HCT116 (cell line): ENCODE measurements at regions not wholly inside any gene's neighbourhood (a gene's known extent, or its start where the extent isn't known, plus 50 kb on each side); places are given as distances from the start of the nearest gene placed in this dataset.
A peak's percentile ranks its signal among the peaks of the same experiment; 100 is the strongest.

Experiments
- ATAC-seq: fragments of 200-7000 bp; cut with Tn5 transposase; 2 replicates; pipeline ENCODE4 v1.9.1; 2020; ENCODE audit warnings: mild to moderate bottlenecking, moderate library complexity
- BruUV-seq: library from RNA; stranded (reverse); fragments of 400-500 nt; replicated peaks from 2 replicates; lab custom pipeline; 2021; lab: Mats Ljungman, UMichigan
- CTCF ChIA-PET: fragments of 300-600 bp; sonication (Branson Sonifier 250); formaldehyde crosslinking; loops from one replicate; lab custom pipeline; 2021; ENCODE audit warnings: antibody characterized with exemption; lab: Charles Lee
- POLR2A ChIA-PET: fragments of 300-600, 350-600 bp; sonication (Branson Sonifier 250); formaldehyde crosslinking; loops from one replicate; lab custom pipeline; 2021; ENCODE audit warnings: antibody characterized with exemption; lab: Charles Lee
- RAD21 ChIA-PET, 2 experiments: fragments of 300-600 bp; sonication (Branson Sonifier 250); formaldehyde crosslinking; loops; one replicate each; lab custom pipeline; 2023; ENCODE audit warnings: low total read pairs in 2 of 2; ENCODE audit not compliant: uncharacterized antibody in 2 of 2, unreplicated experiment in 2 of 2, low non-redundant PET in 1 of 2; lab: Charles Lee
- DNase-seq: peaks from one replicate; pipeline ENCODE4 v3.0.0-alpha.2; 2010; ENCODE audit warnings: low read depth, low spot score
- H2AFZ ChIP-seq: fragments of 200-600 bp; shearing (Covaris generic), sonication (generic); 2 replicates; pipeline ENCODE4 v1.6.1; 2017; ENCODE audit warnings: low read depth, mixed run types, mixed read lengths, antibody characterized with exemption, low read length; ENCODE audit not compliant: poor library complexity, severe bottlenecking
- H3K27ac ChIP-seq: 2 replicates; pipeline ENCODE4 v1.5.1; 2012; ENCODE audit warnings: low read depth, low read length
- H3K27me3 ChIP-seq: fragments of 200-600 bp; sonication (generic); 2 replicates; pipeline ENCODE4 v1.6.1; 2016; ENCODE audit warnings: mixed run types, low read length, mixed read lengths; ENCODE audit not compliant: insufficient read depth
- H3K36me3 ChIP-seq, 2 experiments: fragments of 200-500 bp in 1 of 2; fragments of 200-600 bp in 1 of 2; sonication (Bioruptor generic) in 1 of 2; sonication (generic) in 1 of 2; 2 replicates each; pipeline versions ENCODE4 v1.5.1 to v1.6.1; 2014 to 2016; ENCODE audit warnings: low read length in 2 of 2, inconsistent platforms in 1 of 2, mixed read lengths in 1 of 2, mixed run types in 1 of 2; ENCODE audit not compliant: insufficient read depth in 2 of 2, control insufficient read depth in 1 of 2
- H3K4me1 ChIP-seq, 2 experiments: fragments of 200-600 bp in 1 of 2; sonication (generic) in 1 of 2; 2 replicates each; pipeline versions ENCODE4 v1.5.1 to v1.6.1; 2012 to 2017; ENCODE audit warnings: low read length in 2 of 2, inconsistent platforms in 1 of 2, mild to moderate bottlenecking in 1 of 2, mixed read lengths in 1 of 2, mixed run types in 1 of 2, moderate library complexity in 1 of 2; ENCODE audit not compliant: insufficient read depth in 2 of 2, control insufficient read depth in 1 of 2
- H3K4me2 ChIP-seq: fragments of 200-600 bp; sonication (generic); 2 replicates; pipeline ENCODE4 v1.6.1; 2017; ENCODE audit warnings: mixed run types, low read length, mixed read lengths
- H3K4me3 ChIP-seq, 2 experiments: fragments of 200-600 bp in 1 of 2; sonication (generic) in 1 of 2; replicated peaks in 1 of 2; 2 replicates each; pipeline ENCODE4 v1.5.1; 2011 to 2016; ENCODE audit warnings: low read length in 2 of 2, control low read depth in 1 of 2, low read depth in 1 of 2, mild to moderate bottlenecking in 1 of 2, mixed read lengths in 1 of 2, mixed run types in 1 of 2
- H3K79me2 ChIP-seq: fragments of 200-600 bp; sonication (generic); 2 replicates; pipeline ENCODE4 v1.6.1; 2017; ENCODE audit warnings: mild to moderate bottlenecking, mixed run types, low read length, moderate library complexity, mixed read lengths; ENCODE audit not compliant: insufficient read depth
- H3K9ac ChIP-seq: fragments of 200-600 bp; sonication (generic); 2 replicates; pipeline ENCODE4 v1.6.1; 2016; ENCODE audit warnings: low read length, mixed read lengths
- H3K9me2 ChIP-seq: fragments of 200-600 bp; sonication (generic), shearing (Covaris generic); 2 replicates; pipeline ENCODE4 v1.6.1; 2017; ENCODE audit warnings: mixed run types, mild to moderate bottlenecking, moderate library complexity; ENCODE audit not compliant: insufficient read depth
- H3K9me3 ChIP-seq, 2 experiments: fragments of 200-500 bp in 1 of 2; fragments of 200-600 bp in 1 of 2; sonication (Bioruptor generic) in 1 of 2; sonication (generic) in 1 of 2; 2 replicates each; pipeline ENCODE4 v1.6.1; 2014 to 2017; ENCODE audit warnings: low read length in 2 of 2, mixed read lengths in 2 of 2, inconsistent platforms in 1 of 2, low read depth in 1 of 2, mild to moderate bottlenecking in 1 of 2, mixed run types in 1 of 2, moderate library complexity in 1 of 2; ENCODE audit not compliant: control insufficient read depth in 1 of 2, insufficient read depth in 1 of 2
- H4K20me1 ChIP-seq: fragments of 200-600 bp; sonication (generic), shearing (Covaris generic); 2 replicates; pipeline ENCODE4 v1.6.1; 2017; ENCODE audit warnings: mixed run types, mild to moderate bottlenecking, moderate library complexity; ENCODE audit not compliant: insufficient read depth
- CBX3 ChIP-seq: IDR thresholded peaks from 2 replicates; pipeline ENCODE4 v1.6.1; 2012; ENCODE audit warnings: low read depth
- CEBPB ChIP-seq: IDR thresholded peaks from 2 replicates; pipeline ENCODE4 v1.6.1; 2012; ENCODE audit warnings: low read depth
- EGR1 ChIP-seq: IDR thresholded peaks from 2 replicates; pipeline ENCODE4 v1.6.1; 2012; ENCODE audit warnings: low read depth
- ELF1 ChIP-seq: IDR thresholded peaks from 2 replicates; pipeline ENCODE4 v1.6.1; 2012; ENCODE audit warnings: low read depth, borderline replicate concordance
- POLR2A ChIP-seq: IDR thresholded peaks from 2 replicates; pipeline ENCODE4 v1.7.0; 2011; ENCODE audit warnings: borderline replicate concordance; ENCODE audit not compliant: insufficient read depth, insufficient read length; ENCODE audit errors: extremely low read depth
- POLR2AphosphoS5 ChIP-seq: IDR thresholded peaks from 2 replicates; pipeline ENCODE4 v1.6.1; 2011; ENCODE audit warnings: mild to moderate bottlenecking, low read depth, low read length, moderate library complexity
- RAD21 ChIP-seq: IDR thresholded peaks from 2 replicates; pipeline ENCODE4 v1.6.1; 2012; ENCODE audit warnings: low read depth, mild to moderate bottlenecking
- SIN3A ChIP-seq: IDR thresholded peaks from 2 replicates; pipeline ENCODE4 v1.6.1; 2012; ENCODE audit warnings: low read depth
- SP1 ChIP-seq: IDR thresholded peaks from 2 replicates; pipeline ENCODE4 v1.6.1; 2012; ENCODE audit warnings: low read depth
- SRF ChIP-seq: IDR thresholded peaks from 2 replicates; pipeline ENCODE4 v1.6.1; 2012; ENCODE audit warnings: low read depth
- TCF7L2 ChIP-seq: IDR thresholded peaks from 2 replicates; pipeline ENCODE4 v1.7.0; 2011; ENCODE audit warnings: borderline replicate concordance, inconsistent platforms; ENCODE audit not compliant: insufficient read depth, insufficient read length; ENCODE audit errors: extremely low read depth
- YY1 ChIP-seq: IDR thresholded peaks from 2 replicates; pipeline ENCODE4 v1.6.1; 2011; ENCODE audit warnings: low read length, low read depth, moderate library complexity, mild to moderate bottlenecking; ENCODE audit not compliant: insufficient replicate concordance; ENCODE audit errors: extremely low read depth
- ZFX ChIP-seq: fragments of 450-650 bp; IDR thresholded peaks from 2 replicates; pipeline ENCODE4 v1.6.1; 2017
- ZNF274 ChIP-seq: fragments of 200-500 bp; sonication (Bioruptor generic); IDR thresholded peaks from 2 replicates; pipeline ENCODE4 v1.6.1; 2014; ENCODE audit warnings: mild to moderate bottlenecking, low read depth, low read length, inconsistent platforms
- intact Hi-C: fragments of 100-400 bp; cut with micrococcal nuclease; formaldehyde crosslinking; loops from 2 replicates; pipeline ENCODE4 v1.10.0; 2022
- TF ChIP-seq, protein P1 (sequence below): IDR thresholded peaks from 2 replicates; pipeline ENCODE4 v1.6.1; 2012; ENCODE audit warnings: low read depth
- TF ChIP-seq, protein P2 (sequence below): IDR thresholded peaks from 2 replicates; pipeline ENCODE4 v1.6.1; 2012
- TF ChIP-seq, protein P3 (sequence below): IDR thresholded peaks from 2 replicates; pipeline ENCODE4 v1.6.1; 2011; ENCODE audit warnings: mild to moderate bottlenecking, low read length, moderate library complexity; ENCODE audit not compliant: insufficient replicate concordance; ENCODE audit errors: extremely low read depth
- TF ChIP-seq, protein P4 (sequence below), 3 experiments: fragments of 200-600 bp in 1 of 3; sonication (generic) in 1 of 3; IDR thresholded peaks in 2 of 3; conservative IDR thresholded peaks in 1 of 3; 2 replicates each; pipeline ENCODE4 v1.5.1; 2012 to 2017; ENCODE audit warnings: low read depth in 2 of 3, low read length in 2 of 3, antibody characterized with exemption in 1 of 3, borderline replicate concordance in 1 of 3, control low read depth in 1 of 3, mild to moderate bottlenecking in 1 of 3, mixed read lengths in 1 of 3, mixed run types in 1 of 3, moderate library complexity in 1 of 3; ENCODE audit not compliant: insufficient read depth in 1 of 3
- TF ChIP-seq, protein P5 (sequence below): IDR thresholded peaks from 2 replicates; pipeline ENCODE4 v1.6.1; 2012

DNA sequence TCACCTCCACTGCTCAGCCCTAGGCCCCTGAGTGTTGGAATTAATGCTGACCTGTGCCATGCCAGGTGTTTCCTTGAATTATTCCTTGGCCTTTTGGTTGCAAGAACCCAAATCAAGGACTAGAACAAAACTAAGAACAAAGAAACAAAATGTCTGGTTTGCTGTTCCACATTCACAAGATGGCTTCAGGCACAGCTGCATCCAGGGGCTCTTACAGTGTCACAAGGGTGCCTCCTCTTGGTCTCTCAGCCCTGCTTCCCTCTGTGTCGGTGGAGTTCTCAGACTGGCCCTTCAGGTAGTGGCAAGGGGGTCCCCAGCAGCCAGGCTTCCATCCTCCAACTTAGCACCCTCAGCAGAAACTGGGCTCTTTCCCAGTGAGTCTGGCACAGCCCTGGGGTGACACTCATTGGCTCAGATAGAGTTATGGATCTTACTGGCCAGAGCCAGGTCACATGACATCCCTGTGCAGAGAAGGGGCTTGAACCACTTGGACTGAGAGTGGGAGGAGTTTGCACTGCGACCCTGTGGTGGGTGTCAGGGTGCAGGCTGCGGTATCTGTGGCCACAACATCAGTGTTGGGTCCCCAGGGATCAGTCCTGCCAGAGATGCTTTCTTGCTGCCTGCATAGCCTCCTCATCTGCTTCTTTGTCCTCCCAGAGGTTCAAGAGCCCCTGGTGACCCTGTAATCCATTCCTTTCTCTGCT lies 427.7 kb upstream of the SULF2 start:
- Histone ChIP-seq H2AFZ (no peak overlapping the region), H3K4me2 (no peak overlapping the region), H3K9me3 (no peaks in the 10 kb centered on the region), H3K27me3 (no peaks in the 10 kb centered on the region), H3K9ac (no peak overlapping the region), H3K27ac (no peak overlapping the region), H4K20me1 (no peaks in the 10 kb centered on the region), H3K4me1 (no peaks in the 10 kb centered on the region), H3K36me3 (no peaks in the 10 kb centered on the region), H3K4me3 (no peak overlapping the region), H3K9me2 (no peaks in the 10 kb centered on the region), H3K79me2 (no peaks in the 10 kb centered on the region)
- intact Hi-C loops, result no loop called here
- ATAC-seq, result peak; percentile 49
- ChIA-PET CTCF (no interaction called here), RAD21 (no interaction called here), POLR2A (no interaction called here)
- TF ChIP-seq ZFX, result no peak
- TF ChIP-seq, protein P1, sequence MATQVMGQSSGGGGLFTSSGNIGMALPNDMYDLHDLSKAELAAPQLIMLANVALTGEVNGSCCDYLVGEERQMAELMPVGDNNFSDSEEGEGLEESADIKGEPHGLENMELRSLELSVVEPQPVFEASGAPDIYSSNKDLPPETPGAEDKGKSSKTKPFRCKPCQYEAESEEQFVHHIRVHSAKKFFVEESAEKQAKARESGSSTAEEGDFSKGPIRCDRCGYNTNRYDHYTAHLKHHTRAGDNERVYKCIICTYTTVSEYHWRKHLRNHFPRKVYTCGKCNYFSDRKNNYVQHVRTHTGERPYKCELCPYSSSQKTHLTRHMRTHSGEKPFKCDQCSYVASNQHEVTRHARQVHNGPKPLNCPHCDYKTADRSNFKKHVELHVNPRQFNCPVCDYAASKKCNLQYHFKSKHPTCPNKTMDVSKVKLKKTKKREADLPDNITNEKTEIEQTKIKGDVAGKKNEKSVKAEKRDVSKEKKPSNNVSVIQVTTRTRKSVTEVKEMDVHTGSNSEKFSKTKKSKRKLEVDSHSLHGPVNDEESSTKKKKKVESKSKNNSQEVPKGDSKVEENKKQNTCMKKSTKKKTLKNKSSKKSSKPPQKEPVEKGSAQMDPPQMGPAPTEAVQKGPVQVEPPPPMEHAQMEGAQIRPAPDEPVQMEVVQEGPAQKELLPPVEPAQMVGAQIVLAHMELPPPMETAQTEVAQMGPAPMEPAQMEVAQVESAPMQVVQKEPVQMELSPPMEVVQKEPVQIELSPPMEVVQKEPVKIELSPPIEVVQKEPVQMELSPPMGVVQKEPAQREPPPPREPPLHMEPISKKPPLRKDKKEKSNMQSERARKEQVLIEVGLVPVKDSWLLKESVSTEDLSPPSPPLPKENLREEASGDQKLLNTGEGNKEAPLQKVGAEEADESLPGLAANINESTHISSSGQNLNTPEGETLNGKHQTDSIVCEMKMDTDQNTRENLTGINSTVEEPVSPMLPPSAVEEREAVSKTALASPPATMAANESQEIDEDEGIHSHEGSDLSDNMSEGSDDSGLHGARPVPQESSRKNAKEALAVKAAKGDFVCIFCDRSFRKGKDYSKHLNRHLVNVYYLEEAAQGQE, result no peak
- TF ChIP-seq SIN3A, result no peak
- TF ChIP-seq ELF1, result no peak
- TF ChIP-seq TCF7L2, result no peak
- TF ChIP-seq RAD21, result no peak
- TF ChIP-seq SP1, result no peak
- no peak for TF ChIP-seq POLR2AphosphoS5
- no peak for TF ChIP-seq EGR1
- TF ChIP-seq, protein P2, sequence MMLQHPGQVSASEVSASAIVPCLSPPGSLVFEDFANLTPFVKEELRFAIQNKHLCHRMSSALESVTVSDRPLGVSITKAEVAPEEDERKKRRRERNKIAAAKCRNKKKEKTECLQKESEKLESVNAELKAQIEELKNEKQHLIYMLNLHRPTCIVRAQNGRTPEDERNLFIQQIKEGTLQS, result no peak
- no peak for TF ChIP-seq CBX3
- TF ChIP-seq, protein P3, sequence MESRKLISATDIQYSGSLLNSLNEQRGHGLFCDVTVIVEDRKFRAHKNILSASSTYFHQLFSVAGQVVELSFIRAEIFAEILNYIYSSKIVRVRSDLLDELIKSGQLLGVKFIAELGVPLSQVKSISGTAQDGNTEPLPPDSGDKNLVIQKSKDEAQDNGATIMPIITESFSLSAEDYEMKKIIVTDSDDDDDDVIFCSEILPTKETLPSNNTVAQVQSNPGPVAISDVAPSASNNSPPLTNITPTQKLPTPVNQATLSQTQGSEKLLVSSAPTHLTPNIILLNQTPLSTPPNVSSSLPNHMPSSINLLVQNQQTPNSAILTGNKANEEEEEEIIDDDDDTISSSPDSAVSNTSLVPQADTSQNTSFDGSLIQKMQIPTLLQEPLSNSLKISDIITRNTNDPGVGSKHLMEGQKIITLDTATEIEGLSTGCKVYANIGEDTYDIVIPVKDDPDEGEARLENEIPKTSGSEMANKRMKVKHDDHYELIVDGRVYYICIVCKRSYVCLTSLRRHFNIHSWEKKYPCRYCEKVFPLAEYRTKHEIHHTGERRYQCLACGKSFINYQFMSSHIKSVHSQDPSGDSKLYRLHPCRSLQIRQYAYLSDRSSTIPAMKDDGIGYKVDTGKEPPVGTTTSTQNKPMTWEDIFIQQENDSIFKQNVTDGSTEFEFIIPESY, result no peak
- TF ChIP-seq, protein P4, sequence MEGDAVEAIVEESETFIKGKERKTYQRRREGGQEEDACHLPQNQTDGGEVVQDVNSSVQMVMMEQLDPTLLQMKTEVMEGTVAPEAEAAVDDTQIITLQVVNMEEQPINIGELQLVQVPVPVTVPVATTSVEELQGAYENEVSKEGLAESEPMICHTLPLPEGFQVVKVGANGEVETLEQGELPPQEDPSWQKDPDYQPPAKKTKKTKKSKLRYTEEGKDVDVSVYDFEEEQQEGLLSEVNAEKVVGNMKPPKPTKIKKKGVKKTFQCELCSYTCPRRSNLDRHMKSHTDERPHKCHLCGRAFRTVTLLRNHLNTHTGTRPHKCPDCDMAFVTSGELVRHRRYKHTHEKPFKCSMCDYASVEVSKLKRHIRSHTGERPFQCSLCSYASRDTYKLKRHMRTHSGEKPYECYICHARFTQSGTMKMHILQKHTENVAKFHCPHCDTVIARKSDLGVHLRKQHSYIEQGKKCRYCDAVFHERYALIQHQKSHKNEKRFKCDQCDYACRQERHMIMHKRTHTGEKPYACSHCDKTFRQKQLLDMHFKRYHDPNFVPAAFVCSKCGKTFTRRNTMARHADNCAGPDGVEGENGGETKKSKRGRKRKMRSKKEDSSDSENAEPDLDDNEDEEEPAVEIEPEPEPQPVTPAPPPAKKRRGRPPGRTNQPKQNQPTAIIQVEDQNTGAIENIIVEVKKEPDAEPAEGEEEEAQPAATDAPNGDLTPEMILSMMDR (IDR thresholded peaks at IDR 0.05 in 2 of 3, conservative IDR thresholded peaks at IDR 0.05 in 1 of 3; ENCODE audit: borderline replicate concordance in 1 of 3, insufficient read depth in 1 of 3, low read depth in 2 of 3, low read length in 2 of 3), result no peak
- TF ChIP-seq POLR2A, result no peak
- TF ChIP-seq YY1, result no peak
- TF ChIP-seq CEBPB, result no peak
- TF ChIP-seq ZNF274, result no peak
- TF ChIP-seq SRF, result no peak
- TF ChIP-seq, protein P5, sequence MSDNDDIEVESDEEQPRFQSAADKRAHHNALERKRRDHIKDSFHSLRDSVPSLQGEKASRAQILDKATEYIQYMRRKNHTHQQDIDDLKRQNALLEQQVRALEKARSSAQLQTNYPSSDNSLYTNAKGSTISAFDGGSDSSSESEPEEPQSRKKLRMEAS, result no peak
- no peak for DNase-seq
- no TSS peak for BruUV-seq
